GM18861 (cell line): ENCODE measurements at regions not wholly inside any gene's neighbourhood (a gene's known extent, or its start where the extent isn't known, plus 50 kb on each side); places are given as distances from the start of the nearest gene placed in this dataset.
"Not testable (repeated sequence)": the region's sequence is repeated elsewhere in the genome, so short reads cannot be mapped to it uniquely, and the experiment has no call there.

Experiments used
- ATAC-seq: cut with Tn5 transposase; IDR thresholded peaks from one replicate; pipeline ENCODE4 v1.9.1; 2021; ENCODE audit not compliant: unreplicated experiment

DNA sequence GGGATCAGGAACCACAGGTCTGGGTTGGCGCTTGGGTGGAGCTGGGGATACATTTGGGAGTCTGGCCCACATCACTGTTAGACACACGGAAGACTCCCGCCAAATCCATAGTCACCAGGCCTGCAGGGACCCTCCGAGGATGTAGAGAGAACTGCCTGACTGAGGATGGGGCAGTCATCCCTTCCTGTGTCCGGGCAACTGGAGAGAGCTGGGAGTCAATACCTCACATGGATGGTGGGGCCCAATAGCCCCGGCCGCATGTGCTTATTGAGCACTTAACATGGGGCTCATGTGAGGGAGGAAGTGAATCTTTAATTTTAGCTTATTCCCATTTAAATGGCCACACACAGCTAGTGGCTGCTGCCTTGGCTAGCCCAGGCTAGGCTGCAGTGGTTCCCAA, 124.5 kb downstream of the TLR5 start:
- no peak for ATAC-seq

- no peak for ATAC-seq
Observed at GRCh38 chr1:223019256-223019655, 123.8 kb downstream of the TLR5 start.

DNA sequence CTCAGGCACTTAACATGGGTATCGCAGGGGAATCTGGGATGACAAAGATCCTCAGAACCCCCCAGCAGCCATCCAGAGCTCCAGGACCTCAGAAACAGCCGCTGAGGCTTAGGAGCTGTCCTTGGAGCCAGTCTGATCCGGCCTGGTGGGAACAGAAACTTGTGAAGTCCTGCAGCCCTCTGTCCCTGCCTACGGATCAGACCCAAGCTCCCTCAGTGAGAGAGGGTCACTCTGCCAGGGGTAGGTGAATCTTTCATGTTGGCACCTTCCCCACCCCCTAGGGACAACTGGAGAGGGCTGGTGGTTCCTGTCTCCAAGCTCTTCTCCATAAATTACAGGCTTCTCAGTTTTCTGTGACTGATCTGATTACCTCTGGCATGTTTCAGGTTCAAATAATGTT, 122.3 kb downstream of the TLR5 start:
- ATAC-seq = no peak

GRCh38 chr1:223022641-223023473, 120.2 kb downstream of the TLR5 start:
- no peak for ATAC-seq

- no peak for ATAC-seq
Observed at GRCh38 chr1:223023863-223024262, 119.2 kb downstream of the TLR5 start.

- not testable (repeated sequence) for ATAC-seq
Observed at GRCh38 chr1:223024486-223024885, 118.6 kb downstream of the TLR5 start.

DNA sequence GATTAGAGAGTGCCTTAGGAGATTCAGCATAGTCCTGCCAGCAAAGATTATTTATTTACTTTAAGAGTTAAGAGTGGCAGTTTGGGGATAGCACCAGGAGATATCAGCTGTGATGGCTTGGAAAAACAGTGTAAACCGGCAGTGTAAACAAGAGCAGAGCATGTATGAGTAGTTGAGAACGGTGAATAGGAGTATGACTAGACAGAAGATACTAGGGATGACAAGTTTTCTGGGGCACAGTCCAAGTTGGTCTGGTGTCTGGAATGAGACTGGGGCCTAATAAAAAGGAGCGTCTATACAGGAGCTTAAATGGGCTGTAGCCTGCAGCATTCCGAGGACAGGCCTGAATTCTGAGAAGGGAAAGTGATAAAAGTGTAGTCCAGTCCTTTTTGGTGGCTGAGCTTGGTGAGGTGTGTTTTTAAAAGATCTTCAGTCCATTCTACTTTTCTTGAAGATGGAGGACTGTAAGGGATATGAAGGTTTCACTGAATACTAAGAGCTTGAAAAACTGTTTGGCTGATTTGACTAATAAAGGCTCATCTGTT, 117.8 kb downstream of the TLR5 start:
- ATAC-seq = not testable (repeated sequence)

GRCh38 chr1:223026639-223027038, 116.4 kb downstream of the TLR5 start:
- not testable (repeated sequence) for ATAC-seq

DNA sequence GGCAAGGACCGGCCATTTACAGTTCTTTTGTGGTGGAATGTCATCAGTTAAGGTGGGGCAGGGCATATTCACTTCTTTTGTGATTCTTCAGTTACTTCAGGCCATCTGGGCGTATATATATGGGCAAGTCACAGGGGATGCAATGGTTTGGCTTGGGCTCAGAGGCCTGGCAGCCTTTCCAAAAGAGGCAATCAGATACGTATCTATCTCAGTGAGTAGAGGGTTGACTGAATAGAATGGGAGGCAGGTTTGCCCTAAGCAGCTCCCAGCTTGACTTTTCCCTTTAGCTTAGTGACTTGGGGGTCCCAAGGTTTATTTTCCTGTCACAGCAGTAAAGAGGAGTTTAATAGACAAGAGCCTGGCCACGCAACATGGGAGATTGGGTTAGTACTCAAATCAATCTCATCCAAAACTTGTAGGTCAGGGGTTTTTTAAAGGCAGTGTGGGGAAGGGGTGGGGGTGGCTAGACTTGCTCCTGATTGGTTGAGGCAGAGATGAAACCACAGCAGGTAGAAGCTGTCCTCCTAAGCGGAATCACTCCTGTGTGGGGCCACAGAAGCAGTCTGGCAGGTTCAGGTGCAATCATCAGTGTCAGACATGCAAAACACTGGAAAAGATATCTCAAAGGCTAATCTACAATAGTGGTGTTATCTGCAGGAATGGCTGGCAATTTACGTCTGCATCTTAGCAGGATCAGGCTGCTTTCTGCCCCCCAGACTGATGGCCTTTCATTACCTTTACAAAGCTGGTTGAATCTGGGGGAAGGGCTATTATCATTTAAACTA, 112.9 kb downstream of the TLR5 start:
- no peak for ATAC-seq

DNA sequence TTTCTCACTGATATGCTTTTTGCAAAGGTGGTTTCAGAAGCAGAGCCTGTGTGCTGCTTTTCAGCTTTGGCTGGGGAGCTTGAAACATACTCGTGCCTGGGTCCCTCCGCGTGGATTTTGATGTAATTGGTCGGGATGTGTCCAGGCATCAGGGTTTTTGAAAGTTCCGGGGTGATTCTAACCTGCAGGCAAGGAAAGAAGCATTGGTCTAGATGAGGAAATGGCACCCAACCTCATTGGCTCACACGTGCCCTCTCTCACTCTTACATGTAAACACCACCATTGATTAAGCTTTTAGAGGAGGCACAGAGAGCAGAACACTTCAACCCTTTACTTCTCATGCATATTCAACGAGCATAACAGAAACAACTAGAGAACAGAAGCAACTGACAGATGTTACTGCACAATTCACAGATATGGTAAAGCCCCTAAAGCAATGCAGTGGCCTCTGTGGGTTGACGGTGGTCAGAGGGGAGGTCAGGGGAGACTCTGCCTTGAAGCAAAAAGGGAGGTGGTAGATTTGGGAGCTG, 112.1 kb downstream of the TLR5 start:
- no peak for ATAC-seq

DNA sequence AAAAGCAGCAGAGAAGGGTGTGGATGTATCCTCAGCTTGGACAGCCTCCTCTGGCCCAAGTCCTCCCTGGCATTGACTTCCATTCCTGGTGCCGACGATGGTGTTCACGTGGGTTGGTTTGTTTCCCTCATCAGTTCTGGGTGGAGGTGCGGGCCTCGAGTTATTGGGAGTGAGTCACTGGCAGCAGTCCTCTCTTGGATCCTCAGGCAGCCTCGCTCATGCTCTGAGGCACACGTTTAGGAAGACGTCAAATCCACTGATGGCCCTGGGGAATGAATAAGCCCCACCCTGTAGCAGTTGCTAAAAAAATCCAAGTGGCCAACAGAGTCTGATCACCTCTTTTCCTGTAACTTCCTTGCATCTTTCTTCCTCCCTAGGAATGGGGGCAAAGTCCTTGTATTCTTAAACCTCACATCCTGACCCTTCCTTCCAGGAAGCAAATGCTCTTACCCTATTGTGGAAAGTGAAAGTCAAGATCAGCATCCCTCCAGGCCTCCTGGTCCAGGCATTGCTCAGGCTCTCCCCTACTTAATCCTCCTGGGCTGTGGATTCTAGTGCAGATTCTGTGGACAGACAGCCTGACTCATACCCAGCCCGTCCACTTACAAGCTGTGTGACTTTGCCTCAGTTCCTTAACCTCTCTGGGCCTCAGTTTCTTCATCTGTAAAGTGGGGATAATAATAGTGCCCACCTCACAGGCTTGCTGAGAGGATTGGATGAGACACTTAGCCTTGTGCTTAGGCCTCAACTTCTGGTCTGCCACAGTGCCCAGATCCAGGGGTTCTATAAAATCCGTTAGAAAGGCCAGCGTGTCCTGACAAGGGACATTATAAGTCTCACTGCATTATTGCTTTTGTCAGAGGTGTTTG, 111.1 kb downstream of the TLR5 start:
- ATAC-seq = no peak

- no peak for ATAC-seq
Observed at GRCh38 chr1:223033658-223034057, 109.4 kb downstream of the TLR5 start.

DNA sequence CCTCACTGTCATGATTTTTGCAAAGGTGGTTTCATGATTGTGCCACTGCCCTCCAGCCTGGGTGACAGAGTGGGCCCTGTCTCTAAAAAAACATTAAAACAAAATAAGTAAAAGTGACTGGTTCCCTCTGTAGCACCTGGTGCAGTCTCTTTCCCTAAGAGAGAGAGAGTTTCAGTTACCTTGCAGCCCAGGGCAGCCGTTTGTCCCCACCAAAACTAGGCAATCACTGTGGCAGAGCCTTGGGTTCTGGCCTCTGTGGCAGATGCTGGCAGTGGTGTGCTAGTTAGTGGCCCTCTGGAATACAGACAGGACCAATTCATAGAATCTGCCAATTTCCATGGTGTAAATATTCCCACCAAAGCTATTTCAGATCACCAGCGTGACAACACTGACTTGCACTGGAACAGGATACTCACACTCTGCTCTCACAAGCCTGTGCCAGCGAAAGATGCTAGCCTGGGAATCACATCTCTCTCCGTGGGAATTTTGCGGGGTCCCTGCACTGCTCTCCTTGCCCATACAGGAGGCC, 108.7 kb downstream of the TLR5 start:
- ATAC-seq = no peak

GRCh38 chr1:223035724-223036478, 107.1 kb downstream of the TLR5 start:
- no peak for ATAC-seq

DNA sequence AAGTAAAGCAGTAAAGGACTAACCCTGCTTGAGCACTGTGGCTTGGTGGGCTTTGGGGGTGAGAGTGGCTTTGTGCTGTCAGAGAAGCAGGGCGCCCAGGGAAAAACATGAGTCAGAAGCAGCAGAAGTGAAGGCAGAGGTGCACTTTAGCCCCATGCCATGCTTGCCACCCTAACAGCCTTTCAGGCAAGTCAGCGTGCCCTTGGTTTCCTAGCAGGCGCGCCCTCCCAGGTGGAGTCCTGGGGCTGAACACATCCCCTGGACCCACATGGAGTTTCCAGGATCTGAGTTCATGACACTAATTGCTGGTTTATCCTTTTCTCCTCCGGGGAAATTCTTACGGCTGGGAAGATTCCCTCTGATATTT, 106.6 kb downstream of the TLR5 start:
- no peak for ATAC-seq

GRCh38 chr1:223037845-223038244, 105.2 kb downstream of the TLR5 start:
- no peak for ATAC-seq

DNA sequence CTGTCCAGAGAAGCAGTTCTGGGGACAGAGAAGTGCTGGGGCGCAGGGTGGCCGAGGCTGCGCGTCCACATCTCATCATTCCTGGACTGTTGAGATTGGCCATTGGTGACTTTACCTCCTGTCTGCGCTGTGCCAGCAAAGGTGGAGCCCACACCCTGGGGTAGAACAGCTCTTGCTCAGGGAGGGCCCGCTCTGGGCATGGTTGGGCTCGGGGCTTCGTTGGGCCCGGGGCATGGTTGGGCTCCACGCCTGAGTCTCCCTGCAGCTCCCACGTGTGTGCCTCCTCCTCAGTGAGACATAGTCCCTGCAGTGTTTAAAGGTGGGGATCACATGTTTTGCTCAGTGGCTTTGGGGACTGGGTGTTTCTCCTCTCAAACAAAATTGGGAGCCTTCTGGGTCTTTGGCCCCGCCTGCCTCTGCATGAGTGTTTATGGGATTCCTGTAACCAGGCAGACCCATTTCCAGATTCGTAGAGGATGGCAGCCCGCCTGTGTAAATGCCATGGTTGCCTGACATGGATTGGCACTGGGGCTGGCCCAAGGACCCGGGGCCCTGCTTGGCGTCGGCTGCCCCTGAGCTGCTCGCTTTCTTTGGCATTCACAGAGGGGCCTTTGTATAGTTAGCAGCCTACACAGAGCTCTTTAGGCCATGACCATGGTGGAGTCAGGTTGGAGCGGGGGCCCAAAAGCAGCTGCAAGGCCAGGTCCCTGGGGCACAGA, 104.6 kb downstream of the TLR5 start:
- no peak for ATAC-seq

- ATAC-seq = no peak
Observed at GRCh38 chr1:223039990-223040389, 103.1 kb downstream of the TLR5 start.

DNA sequence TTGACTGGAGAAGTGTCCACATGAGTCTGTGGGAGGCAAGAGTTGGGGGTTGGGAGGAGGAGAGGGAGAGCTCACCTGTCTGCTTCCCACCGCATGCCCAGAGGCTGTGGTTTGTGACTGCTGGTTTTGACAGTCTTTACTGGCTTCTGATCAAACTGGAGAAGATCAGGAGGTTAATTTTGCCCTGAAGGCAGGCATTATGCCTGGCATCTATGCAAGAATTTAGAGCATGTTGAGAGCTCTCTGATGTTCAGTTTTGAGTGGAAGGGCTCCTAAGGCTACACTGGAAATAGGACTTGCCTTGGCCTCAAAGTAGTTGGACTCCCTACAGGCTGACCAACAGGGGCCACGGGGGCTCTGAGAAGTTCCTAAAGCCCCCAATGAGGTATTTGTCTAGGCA, 101.6 kb downstream of the TLR5 start:
- no peak for ATAC-seq
